ENCODE measurements at regions not wholly inside any gene's neighbourhood (a gene's known extent, or its start where the extent isn't known, plus 50 kb on each side); places are given as distances from the start of the nearest gene placed in this dataset.

DNA sequence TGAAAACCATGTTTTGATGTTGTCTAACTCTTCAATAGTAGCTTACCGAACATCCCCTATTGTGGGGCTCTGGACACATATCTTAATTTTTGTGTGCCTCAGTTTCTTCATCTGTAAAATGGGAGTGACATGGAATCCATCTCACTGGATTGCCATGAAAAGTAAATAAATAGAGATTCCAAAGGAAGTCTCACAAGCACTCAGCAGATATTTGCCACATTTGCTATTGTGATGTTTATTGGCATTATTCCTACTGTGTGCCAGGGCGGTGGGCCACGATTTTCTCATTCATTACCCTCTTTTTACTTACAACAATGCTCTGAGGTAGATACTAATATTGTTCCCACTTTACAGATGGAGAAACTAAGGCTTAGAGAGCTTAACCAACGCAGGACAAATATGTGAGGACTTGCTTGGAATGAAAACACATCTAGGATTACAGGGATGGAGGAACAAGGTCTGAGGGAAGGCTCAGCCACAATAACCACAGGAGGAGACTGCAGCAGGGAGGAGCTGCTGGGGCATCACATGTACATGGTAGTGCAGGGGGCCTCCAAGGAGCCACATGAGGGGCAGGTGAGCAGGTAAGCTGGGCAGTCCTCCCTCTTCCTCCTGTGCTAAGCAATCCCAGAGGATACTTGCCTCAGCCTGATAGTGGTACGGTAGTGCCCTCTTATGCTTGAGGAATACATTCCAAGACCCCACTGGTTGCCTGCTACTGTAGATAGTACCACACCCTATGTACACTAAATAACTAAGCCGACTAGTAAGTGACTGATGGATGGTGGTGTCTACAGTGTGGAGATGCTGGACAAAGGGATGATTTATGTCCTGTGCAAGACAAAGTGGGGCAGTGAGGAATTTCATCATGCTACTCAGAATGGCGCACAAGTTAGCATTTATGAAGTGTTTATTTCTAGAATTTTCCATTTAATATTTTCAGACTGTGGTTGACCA, 176.9 kb downstream of the FOXA2 start:
- Histone ChIP-seq H3K4me1 (peaks cover 0 to 17% (median 0%) of the 10 kb centered on the region in 9 donors), H3K36me3 (no peaks in the 10 kb centered on the region), H3K9me3 (no peaks in the 10 kb centered on the region), H3K4me3 (no peak overlapping the region), H3K27ac (no peak overlapping the region), H3K27me3 (peaks cover 0 to 55% (median 26%) of the 10 kb centered on the region in 7 donors)
- TF ChIP-seq, protein P1, sequence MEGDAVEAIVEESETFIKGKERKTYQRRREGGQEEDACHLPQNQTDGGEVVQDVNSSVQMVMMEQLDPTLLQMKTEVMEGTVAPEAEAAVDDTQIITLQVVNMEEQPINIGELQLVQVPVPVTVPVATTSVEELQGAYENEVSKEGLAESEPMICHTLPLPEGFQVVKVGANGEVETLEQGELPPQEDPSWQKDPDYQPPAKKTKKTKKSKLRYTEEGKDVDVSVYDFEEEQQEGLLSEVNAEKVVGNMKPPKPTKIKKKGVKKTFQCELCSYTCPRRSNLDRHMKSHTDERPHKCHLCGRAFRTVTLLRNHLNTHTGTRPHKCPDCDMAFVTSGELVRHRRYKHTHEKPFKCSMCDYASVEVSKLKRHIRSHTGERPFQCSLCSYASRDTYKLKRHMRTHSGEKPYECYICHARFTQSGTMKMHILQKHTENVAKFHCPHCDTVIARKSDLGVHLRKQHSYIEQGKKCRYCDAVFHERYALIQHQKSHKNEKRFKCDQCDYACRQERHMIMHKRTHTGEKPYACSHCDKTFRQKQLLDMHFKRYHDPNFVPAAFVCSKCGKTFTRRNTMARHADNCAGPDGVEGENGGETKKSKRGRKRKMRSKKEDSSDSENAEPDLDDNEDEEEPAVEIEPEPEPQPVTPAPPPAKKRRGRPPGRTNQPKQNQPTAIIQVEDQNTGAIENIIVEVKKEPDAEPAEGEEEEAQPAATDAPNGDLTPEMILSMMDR (IDR thresholded peaks at IDR 0.05): no peak
- DNase-seq (no peak), ATAC-seq (no peak)
- WGBS, 2 donors: 71 to 79% methylated on average over 7 of the region's 7 CpGs
- intact Hi-C loops (cut with DNase I): no loop called here

DNA sequence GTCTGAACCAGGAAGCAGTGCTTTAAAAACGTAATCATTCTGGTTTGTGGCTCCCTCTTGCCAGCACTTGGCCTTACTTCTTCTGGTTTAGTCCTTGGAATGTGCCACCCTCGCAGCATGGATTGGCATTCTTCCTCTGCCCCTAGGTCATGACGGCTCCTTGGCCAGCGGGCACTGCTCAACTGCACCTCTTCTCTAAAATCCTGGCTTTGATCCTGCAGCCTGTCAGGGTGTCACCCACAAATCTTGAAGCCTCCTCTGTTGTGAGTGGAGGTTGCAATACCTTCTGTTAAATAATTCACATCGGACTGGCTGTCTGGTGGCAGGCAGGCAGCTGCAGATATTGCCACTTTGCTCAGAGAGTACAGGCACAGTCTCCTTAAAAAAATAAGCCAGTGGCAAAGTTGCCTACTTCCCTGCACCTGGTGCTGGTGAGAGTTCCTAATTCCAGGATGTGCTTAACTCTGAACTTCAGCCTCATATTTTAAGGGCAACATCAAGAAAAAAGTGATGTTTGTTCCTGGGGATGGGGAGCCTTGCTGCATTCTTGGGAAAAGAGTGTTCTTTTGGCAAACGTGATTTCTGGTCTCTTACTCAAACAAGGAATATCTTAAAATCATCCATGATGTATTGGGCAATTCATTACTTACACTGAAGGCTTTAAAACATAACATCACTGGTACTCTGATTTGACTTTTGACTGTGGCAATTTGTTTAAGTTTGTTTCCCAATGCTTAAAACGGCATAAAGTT, 179.8 kb downstream of the FOXA2 start:
- intact Hi-C loops (cut with DNase I): no loop called here
- peaks cover 0 to 72% (median 31%) of the 10 kb centered on the region in 7 donors for H3K27me3 ChIP-seq
- peaks cover 0 to 17% (median 0%) of the 10 kb centered on the region in 9 donors for H3K4me1 ChIP-seq
- no peaks in the 10 kb centered on the region for H3K9me3 ChIP-seq
- no peak overlapping the region for H3K27ac ChIP-seq
- 51 to 56% methylated on average over 7 of the region's 7 CpGs for WGBS, 2 donors
- H3K4me3 ChIP-seq: peak overlapping the region in 6 of 10 donors; percentile 29 to 47 (median 41)
- no peak for DNase-seq
- ATAC-seq: no peak
- TF ChIP-seq, protein P1 (IDR thresholded peaks at IDR 0.05): no peak
- no peaks in the 10 kb centered on the region for H3K36me3 ChIP-seq

DNA sequence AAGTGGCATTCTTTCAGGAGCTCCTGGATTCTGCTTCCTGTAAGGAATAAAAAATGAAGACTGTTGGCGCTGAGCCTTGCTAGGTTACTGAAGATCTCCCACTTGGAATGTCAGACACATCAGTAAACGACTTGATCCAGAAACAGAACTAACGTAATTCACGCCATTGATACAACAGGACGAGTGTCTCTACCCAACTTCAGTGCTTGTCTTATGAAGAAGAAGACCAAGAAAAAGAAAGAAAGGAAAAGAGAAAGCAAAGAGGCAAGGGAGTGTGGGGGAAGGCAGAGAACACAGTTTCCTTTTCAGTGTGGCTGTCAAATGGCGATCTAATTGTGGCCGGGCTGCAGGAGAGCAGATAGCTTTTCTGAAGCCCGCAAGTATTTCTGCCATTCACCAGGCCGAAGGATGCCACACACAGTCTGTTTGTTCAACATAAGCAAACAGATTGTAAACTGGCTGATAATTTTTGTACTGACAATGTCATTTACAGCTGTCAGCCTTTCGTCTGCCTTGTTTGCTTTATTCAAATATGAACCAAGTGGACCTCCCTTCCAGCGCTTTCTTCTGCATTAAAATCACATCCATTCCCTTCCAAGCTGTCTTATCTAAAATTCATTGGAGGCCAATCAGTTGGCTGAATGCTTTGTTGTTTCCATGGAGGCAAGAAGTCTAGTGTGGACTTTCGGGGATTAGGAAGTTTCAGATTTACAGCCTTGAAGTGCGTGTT, 180.6 kb downstream of the FOXA2 start:
- Histone ChIP-seq H3K4me3 (peak overlapping the region in 9 of 10 donors; percentile 10 to 47 (median 29)), H3K4me1 (peaks cover 0 to 17% (median 0%) of the 10 kb centered on the region in 9 donors), H3K9me3 (no peaks in the 10 kb centered on the region), H3K27me3 (peaks cover 0 to 77% (median 31%) of the 10 kb centered on the region in 7 donors), H3K36me3 (no peaks in the 10 kb centered on the region), H3K27ac (no peak overlapping the region)
- WGBS, 2 donors: 14 to 18% methylated on average over 13 of the region's 13 CpGs
- ATAC-seq (peak in 1 of 8 donors; percentile 16), DNase-seq (no peak)
- intact Hi-C loops (cut with DNase I): no loop called here
- TF ChIP-seq, protein P1 (IDR thresholded peaks at IDR 0.05): no peak
